GM18907 (cell line): ENCODE measurements at regions not wholly inside any gene's neighbourhood (a gene's known extent, or its start where the extent isn't known, plus 50 kb on each side); places are given as distances from the start of the nearest gene placed in this dataset.

ENCODE experiments used
- ATAC-seq: cut with Tn5 transposase; IDR thresholded peaks from one replicate; pipeline ENCODE4 v1.9.1; 2021; ENCODE audit warnings: mild to moderate bottlenecking, moderate library complexity; ENCODE audit not compliant: unreplicated experiment

GRCh38 chr14:98022541-98023520, 1225.6 kb downstream of the VRK1 start:
- no peak for ATAC-seq

GRCh38 chr14:98028162-98028561, 1231.0 kb downstream of the VRK1 start:
- no peak for ATAC-seq

- no peak for ATAC-seq
Measured at GRCh38 chr14:98035396-98035795, 1236.6 kb downstream of the BCL11B start.

- ATAC-seq = no peak
Measured at GRCh38 chr14:98037831-98038230, 1234.2 kb downstream of the BCL11B start.

- ATAC-seq = no peak
Measured at GRCh38 chr14:98056946-98057345, 1215.1 kb downstream of the BCL11B start.

- ATAC-seq = no peak
Measured at GRCh38 chr14:98059106-98059505, 1212.9 kb downstream of the BCL11B start.

GRCh38 chr14:98062083-98062482, 1209.9 kb downstream of the BCL11B start:
- ATAC-seq = no peak

- ATAC-seq = no peak
Measured at GRCh38 chr14:98069712-98070171, 1202.3 kb downstream of the BCL11B start.

- no peak for ATAC-seq
Measured at GRCh38 chr14:98070536-98070935, 1201.5 kb downstream of the BCL11B start.

GRCh38 chr14:98074111-98074510, 1197.9 kb downstream of the BCL11B start:
- no peak for ATAC-seq

GRCh38 chr14:98077176-98077575, 1194.8 kb downstream of the BCL11B start:
- ATAC-seq = no peak

- ATAC-seq = no peak
Measured at GRCh38 chr14:98082833-98083232, 1189.2 kb downstream of the BCL11B start.

GRCh38 chr14:98085751-98086150, 1186.2 kb downstream of the BCL11B start:
- no peak for ATAC-seq

GRCh38 chr14:98093111-98093510, 1178.9 kb downstream of the BCL11B start:
- no peak for ATAC-seq

- no peak for ATAC-seq
Measured at GRCh38 chr14:98099527-98099926, 1172.5 kb downstream of the BCL11B start.

GRCh38 chr14:98101323-98101722, 1170.7 kb downstream of the BCL11B start:
- ATAC-seq = no peak

- no peak for ATAC-seq
Measured at GRCh38 chr14:98103705-98104104, 1168.3 kb downstream of the BCL11B start.

- ATAC-seq = no peak
Measured at GRCh38 chr14:98109326-98109725, 1162.7 kb downstream of the BCL11B start.

- no peak for ATAC-seq
Measured at GRCh38 chr14:98112194-98112780, 1159.7 kb downstream of the BCL11B start.

- no peak for ATAC-seq
Measured at GRCh38 chr14:98114122-98114895, 1157.7 kb downstream of the BCL11B start.

- ATAC-seq = no peak
Measured at GRCh38 chr14:98114946-98115345, 1157.1 kb downstream of the BCL11B start.
